ENCODE measurements at regions not wholly inside any gene's neighbourhood (a gene's known extent, or its start where the extent isn't known, plus 50 kb on each side); places are given as distances from the start of the nearest gene placed in this dataset.

DNA sequence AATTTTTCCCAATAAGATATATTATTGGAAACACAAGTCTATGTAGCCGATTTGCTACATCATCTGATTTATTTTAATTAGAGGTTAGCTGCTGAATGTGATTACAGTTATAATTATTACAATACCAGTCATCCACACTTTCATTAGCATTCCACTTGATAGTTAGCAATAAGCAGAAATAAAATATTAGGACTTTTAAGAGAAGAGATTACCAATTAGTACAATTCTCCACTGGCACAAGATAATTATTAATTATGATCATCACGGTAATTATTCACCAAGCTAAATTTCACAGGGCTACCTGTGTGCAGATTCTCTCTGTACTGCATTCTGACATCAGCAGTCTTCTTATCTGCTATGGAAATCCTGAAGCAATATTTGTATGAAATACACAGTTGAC, 474.7 kb downstream of the TLE4 start:
- TF ChIP-seq NR2C2 (IDR thresholded peaks at IDR 0.05; ENCODE audit: borderline replicate concordance, control insufficient read depth, insufficient read length, low read depth) (no peak), CEBPB (IDR thresholded peaks at IDR 0.05; ENCODE audit: borderline replicate concordance in 1 of 2, low read depth in 2 of 2, low read length in 2 of 2) (no peak), E4F1 (IDR thresholded peaks at IDR 0.05; ENCODE audit: borderline replicate concordance, partially characterized antibody) (no peak), RELA (IDR thresholded peaks at IDR 0.05; ENCODE audit: borderline replicate concordance, partially characterized antibody) (no peak), RB1 (IDR thresholded peaks at IDR 0.05; ENCODE audit: borderline replicate concordance) (no peak), ZNF274 (IDR thresholded peaks at IDR 0.05; ENCODE audit: insufficient read depth, insufficient read length) (no peak), RAD51 (IDR thresholded peaks at IDR 0.05) (no peak), YY1 (IDR thresholded peaks at IDR 0.05; ENCODE audit: low read depth, low read length) (no peak), PRDM15 (CRISPR knock-in tag; IDR thresholded peaks at IDR 0.05) (no peak), SRF (IDR thresholded peaks at IDR 0.05; ENCODE audit: low read depth in 2 of 2, low read length in 2 of 2) (no peak), NFYB (IDR thresholded peaks at IDR 0.05; ENCODE audit: insufficient read depth, low read depth, low read length) (no peak), JUND (IDR thresholded peaks at IDR 0.05; ENCODE audit: low read depth, low read length) (no peak), EGR1 (IDR thresholded peaks at IDR 0.05; ENCODE audit: borderline replicate concordance in 1 of 2, low read depth in 2 of 2, low read length in 2 of 2) (no peak), SUZ12 (IDR thresholded peaks at IDR 0.05; ENCODE audit: unreplicated experiment) (no peak)
- intact Hi-C loops (cut with micrococcal nuclease; ENCODE audit: unreplicated experiment), result no loop called here
- SMC1A ChIA-PET (ENCODE audit: uncharacterized antibody, unreplicated experiment), result no interaction called here
- CTCF ChIA-PET, result no interaction called here
- Histone ChIP-seq H3K9ac (ENCODE audit: control insufficient read depth, insufficient read depth, low read length) (no peak overlapping the region), H3K4me3 (no peak overlapping the region), H3K9me3 (replicated peaks; ENCODE audit: control insufficient read depth, insufficient read depth, low read length) (no peaks in the 10 kb centered on the region), H3K27me3 (replicated peaks in 1 of 2; ENCODE audit: control insufficient read depth in 2 of 2, insufficient read depth in 2 of 2, low read length in 1 of 2) (no peaks in the 10 kb centered on the region), H3K27ac (ENCODE audit: control insufficient read depth, insufficient read depth) (no peak overlapping the region), H2AFZ (ENCODE audit: control insufficient read depth, low read depth, low read length) (no peak overlapping the region), H3K4me1 (ENCODE audit: control insufficient read depth, insufficient read depth, low read length) (no peaks in the 10 kb centered on the region), H3K4me2 (ENCODE audit: control insufficient read depth, insufficient read depth) (no peak overlapping the region), H4K20me1 (ENCODE audit: control insufficient read depth, insufficient read depth) (no peaks in the 10 kb centered on the region), H3K36me3 (ENCODE audit: control insufficient read depth in 2 of 2, insufficient read depth in 2 of 2, low read length in 1 of 2) (no peaks in the 10 kb centered on the region), H3K79me2 (ENCODE audit: control insufficient read depth, insufficient read depth, low read length) (no peaks in the 10 kb centered on the region)
- in situ Hi-C loops (cut with MboI), result no loop called here
- POLR2A ChIA-PET, result no interaction called here
- RAD21 ChIA-PET (ENCODE audit: unreplicated experiment), result no interaction called here
- DNase-seq (ENCODE audit: low read depth, low spot score), result no peak
- 75% methylated on average over 2 of the region's 2 CpGs for WGBS (ENCODE audit: insufficient coverage, insufficient replicate concordance, low lambda C conversion rate, missing lambda C conversion rate)
- no peak for ATAC-seq
- BruUV-seq (replicated peaks), result no TSS peak
- FAIRE-seq, result no peak

Measured in GM12878 (cell line).